Embryonic facial prominence (tissue), 1 donor: ENCODE measurements at regions not wholly inside any gene's neighbourhood (a gene's known extent, or its start where the extent isn't known, plus 50 kb on each side); places are given as distances from the start of the nearest gene placed in this dataset.

Experiments
- DNase-seq: peaks from one replicate; pipeline ENCODE4 v3.0.0-alpha.2; 2016; ENCODE audit errors: extremely low spot score

DNA sequence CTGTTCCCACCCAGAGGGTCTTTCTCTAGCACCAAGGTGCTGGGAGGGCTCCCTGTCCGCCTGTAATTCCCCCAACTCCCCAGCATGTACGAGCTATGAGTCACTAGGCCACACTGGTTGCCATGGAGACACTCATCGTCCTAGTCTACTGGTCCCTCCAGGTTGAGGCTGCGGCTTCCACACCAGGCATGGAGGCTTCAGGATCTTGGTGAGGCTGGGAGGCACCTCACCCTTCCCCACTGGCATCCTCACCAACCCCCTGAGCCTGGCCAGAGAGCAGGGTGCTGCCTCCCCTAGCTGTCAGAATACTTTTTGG, 75.6 kb upstream of the KAZN start:
- no peak for DNase-seq

GRCh38 chr1:14524826-14525636, 73.5 kb upstream of the KAZN start:
- no peak for DNase-seq

- no peak for DNase-seq
Measured at GRCh38 chr1:14529475-14529874, 69.0 kb upstream of the KAZN start.

DNA sequence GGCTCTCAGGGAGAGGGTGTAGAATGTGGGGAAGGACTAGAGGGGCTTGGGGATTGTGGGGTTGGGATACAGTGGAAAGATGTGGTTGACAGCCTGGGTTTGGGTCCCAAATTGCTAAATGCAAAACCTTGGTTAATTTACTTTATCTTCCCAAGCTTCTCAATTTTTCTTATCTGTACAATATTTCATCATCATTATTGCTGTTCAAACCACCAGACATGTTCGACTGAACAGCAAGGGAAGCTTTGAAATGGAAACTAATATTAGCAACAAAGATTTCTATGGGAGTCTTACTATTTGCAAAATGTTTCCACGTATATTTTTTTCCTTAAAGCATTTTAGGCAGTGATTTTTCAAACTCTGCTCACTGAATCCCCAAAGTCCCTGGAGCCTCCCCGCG, 67.0 kb upstream of the KAZN start:
- DNase-seq = no peak

- no peak for DNase-seq
Measured at GRCh38 chr1:14535619-14536355, 62.7 kb upstream of the KAZN start.

GRCh38 chr1:14538335-14538734, 60.1 kb upstream of the KAZN start:
- DNase-seq = no peak

DNA sequence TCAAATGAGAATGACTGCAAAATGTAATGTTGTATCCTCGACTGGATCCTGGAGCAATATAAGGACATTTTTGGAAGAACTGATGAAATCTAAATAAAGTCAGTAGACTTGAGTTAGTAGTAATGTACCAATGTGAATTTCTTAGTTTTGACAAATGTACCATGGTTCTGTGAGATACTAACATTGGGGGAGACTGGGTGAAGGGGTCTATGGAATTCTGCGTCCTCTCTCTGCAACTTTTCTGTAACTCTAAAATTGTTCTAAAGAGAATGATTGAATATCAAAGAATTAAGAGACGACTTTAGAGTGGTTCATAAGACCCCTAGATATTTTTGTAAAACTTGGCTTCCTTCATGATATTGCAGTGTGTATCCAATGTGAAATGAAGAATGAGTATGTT, 59.2 kb upstream of the KAZN start:
- no peak for DNase-seq

- DNase-seq = no peak
Measured at GRCh38 chr1:14539953-14540563, 58.4 kb upstream of the KAZN start.

- DNase-seq = no peak
Measured at GRCh38 chr1:14541348-14541747, 57.1 kb upstream of the KAZN start.

- DNase-seq = no peak
Measured at GRCh38 chr1:14543191-14543840, 55.2 kb upstream of the KAZN start.

DNA sequence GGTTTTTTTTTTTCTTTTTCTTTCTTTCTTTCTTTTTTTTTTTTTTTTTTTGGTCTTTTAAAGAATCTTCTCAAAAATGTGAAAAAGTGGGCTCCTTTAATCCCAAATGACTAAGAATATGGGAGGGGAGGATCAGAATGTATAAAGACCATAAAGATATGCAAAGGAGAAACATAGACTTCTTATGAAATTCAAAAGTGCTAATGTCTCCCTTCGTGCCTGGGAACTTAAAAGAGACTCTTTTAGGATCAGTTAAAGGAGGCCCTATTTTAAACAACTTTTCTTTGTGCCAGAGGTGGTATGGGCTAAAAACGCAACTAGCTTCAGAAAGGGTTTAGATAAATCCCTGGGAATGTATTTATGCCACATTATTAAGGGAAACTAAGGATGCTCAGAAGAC, 54.2 kb upstream of the KAZN start:
- no peak for DNase-seq

GRCh38 chr1:14545422-14546025, 53.0 kb upstream of the KAZN start:
- DNase-seq = no peak

DNA sequence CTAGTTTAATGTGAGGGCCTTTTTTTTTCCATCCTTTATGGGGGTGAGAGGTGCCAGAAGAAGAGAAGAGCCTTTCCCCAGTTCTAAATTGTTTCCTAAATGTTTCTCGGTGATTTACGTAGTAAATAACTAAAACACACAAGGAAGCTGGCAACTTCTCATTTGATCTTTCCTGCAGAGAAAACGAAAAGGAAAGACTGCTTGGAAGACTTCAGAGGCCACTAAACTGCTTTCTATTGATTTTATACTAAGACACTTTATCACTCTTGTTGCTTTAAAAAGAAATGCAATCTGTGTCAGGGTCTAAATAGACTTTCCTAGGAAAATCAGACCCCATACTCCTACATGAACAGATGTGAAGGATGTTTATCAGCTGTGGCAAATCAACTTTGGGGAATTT, 52.1 kb upstream of the KAZN start:
- no peak for DNase-seq
